ENCODE measurements at regions not wholly inside any gene's neighbourhood (a gene's known extent, or its start where the extent isn't known, plus 50 kb on each side); places are given as distances from the start of the nearest gene placed in this dataset.

- Histone ChIP-seq H3K9me3 (replicated peaks; ENCODE audit: insufficient read depth, low read length) (no peaks in the 10 kb centered on the region), H3K36me3 (replicated peaks; ENCODE audit: insufficient read depth, low read length) (no peaks in the 10 kb centered on the region), H3K4me3 (ENCODE audit: low read length) (no peak overlapping the region), H4K20me1 (ENCODE audit: insufficient read depth, low read length) (no peaks in the 10 kb centered on the region), H3K9me2 (replicated peaks; ENCODE audit: insufficient read depth, low read length) (no peaks in the 10 kb centered on the region), H3K27ac (ENCODE audit: low read length) (no peak overlapping the region), H3K4me2 (ENCODE audit: low read depth, low read length) (no peak overlapping the region), H2AFZ (ENCODE audit: low read length) (no peak overlapping the region), H3K9ac (ENCODE audit: low read length) (no peak overlapping the region), H3F3A (ENCODE audit: insufficient read depth, low read length) (no peaks in the 10 kb centered on the region), H3K4me1 (ENCODE audit: low read length) (no peaks in the 10 kb centered on the region), H3K79me2 (ENCODE audit: low read length) (no peaks in the 10 kb centered on the region), H3K27me3 (replicated peaks; ENCODE audit: insufficient read depth, low read length) (no peaks in the 10 kb centered on the region)
- TF ChIP-seq, protein P1, sequence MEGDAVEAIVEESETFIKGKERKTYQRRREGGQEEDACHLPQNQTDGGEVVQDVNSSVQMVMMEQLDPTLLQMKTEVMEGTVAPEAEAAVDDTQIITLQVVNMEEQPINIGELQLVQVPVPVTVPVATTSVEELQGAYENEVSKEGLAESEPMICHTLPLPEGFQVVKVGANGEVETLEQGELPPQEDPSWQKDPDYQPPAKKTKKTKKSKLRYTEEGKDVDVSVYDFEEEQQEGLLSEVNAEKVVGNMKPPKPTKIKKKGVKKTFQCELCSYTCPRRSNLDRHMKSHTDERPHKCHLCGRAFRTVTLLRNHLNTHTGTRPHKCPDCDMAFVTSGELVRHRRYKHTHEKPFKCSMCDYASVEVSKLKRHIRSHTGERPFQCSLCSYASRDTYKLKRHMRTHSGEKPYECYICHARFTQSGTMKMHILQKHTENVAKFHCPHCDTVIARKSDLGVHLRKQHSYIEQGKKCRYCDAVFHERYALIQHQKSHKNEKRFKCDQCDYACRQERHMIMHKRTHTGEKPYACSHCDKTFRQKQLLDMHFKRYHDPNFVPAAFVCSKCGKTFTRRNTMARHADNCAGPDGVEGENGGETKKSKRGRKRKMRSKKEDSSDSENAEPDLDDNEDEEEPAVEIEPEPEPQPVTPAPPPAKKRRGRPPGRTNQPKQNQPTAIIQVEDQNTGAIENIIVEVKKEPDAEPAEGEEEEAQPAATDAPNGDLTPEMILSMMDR (IDR thresholded peaks at IDR 0.05; ENCODE audit: low read length) = no peak
- no peak for TF ChIP-seq EZH2phosphoT487 (IDR thresholded peaks at IDR 0.05; ENCODE audit: low read length)
- no peak for TF ChIP-seq EZH2 (optimal IDR thresholded peaks at IDR 0.05; ENCODE audit: low read depth, low read length)
- DNase-seq = no peak
Measured at GRCh38 chr6:92779746-92780145, 639.6 kb downstream of the EPHA7 start.

- Histone ChIP-seq H3K9me3 (replicated peaks; ENCODE audit: insufficient read depth, low read length) (no peaks in the 10 kb centered on the region), H4K20me1 (ENCODE audit: insufficient read depth, low read length) (no peaks in the 10 kb centered on the region), H3K79me2 (ENCODE audit: low read length) (no peaks in the 10 kb centered on the region), H3K4me1 (ENCODE audit: low read length) (no peaks in the 10 kb centered on the region), H3K36me3 (replicated peaks; ENCODE audit: insufficient read depth, low read length) (no peaks in the 10 kb centered on the region), H3K9me2 (replicated peaks; ENCODE audit: insufficient read depth, low read length) (no peaks in the 10 kb centered on the region), H3K4me2 (ENCODE audit: low read depth, low read length) (no peak overlapping the region), H3F3A (ENCODE audit: insufficient read depth, low read length) (no peaks in the 10 kb centered on the region), H3K27me3 (replicated peaks; ENCODE audit: insufficient read depth, low read length) (no peaks in the 10 kb centered on the region), H3K4me3 (ENCODE audit: low read length) (no peak overlapping the region), H3K27ac (ENCODE audit: low read length) (no peak overlapping the region), H2AFZ (ENCODE audit: low read length) (no peak overlapping the region), H3K9ac (ENCODE audit: low read length) (no peak overlapping the region)
- no peak for TF ChIP-seq EZH2 (optimal IDR thresholded peaks at IDR 0.05; ENCODE audit: low read depth, low read length)
- TF ChIP-seq, protein P1 (IDR thresholded peaks at IDR 0.05; ENCODE audit: low read length) = peak; percentile 71
- TF ChIP-seq EZH2phosphoT487 (IDR thresholded peaks at IDR 0.05; ENCODE audit: low read length) = no peak
- peak; percentile 65 for DNase-seq
Measured at GRCh38 chr6:92777146-92777740, 642.1 kb downstream of the EPHA7 start.

- no peak overlapping the region for H3K9ac ChIP-seq (ENCODE audit: low read length)
- H3K27ac ChIP-seq (ENCODE audit: low read length) = no peak overlapping the region
- H3K27me3 ChIP-seq (replicated peaks; ENCODE audit: insufficient read depth, low read length) = no peaks in the 10 kb centered on the region
- DNase-seq = no peak
- no peaks in the 10 kb centered on the region for H3K79me2 ChIP-seq (ENCODE audit: low read length)
- no peaks in the 10 kb centered on the region for H3K4me1 ChIP-seq (ENCODE audit: low read length)
- TF ChIP-seq, protein P1 (IDR thresholded peaks at IDR 0.05; ENCODE audit: low read length) = no peak
- no peak for TF ChIP-seq EZH2phosphoT487 (IDR thresholded peaks at IDR 0.05; ENCODE audit: low read length)
- TF ChIP-seq EZH2 (optimal IDR thresholded peaks at IDR 0.05; ENCODE audit: low read depth, low read length) = no peak
- no peaks in the 10 kb centered on the region for H3F3A ChIP-seq (ENCODE audit: insufficient read depth, low read length)
- no peaks in the 10 kb centered on the region for H4K20me1 ChIP-seq (ENCODE audit: insufficient read depth, low read length)
- no peaks in the 10 kb centered on the region for H3K9me2 ChIP-seq (replicated peaks; ENCODE audit: insufficient read depth, low read length)
- no peak overlapping the region for H3K4me3 ChIP-seq (ENCODE audit: low read length)
- no peaks in the 10 kb centered on the region for H3K9me3 ChIP-seq (replicated peaks; ENCODE audit: insufficient read depth, low read length)
- no peaks in the 10 kb centered on the region for H3K36me3 ChIP-seq (replicated peaks; ENCODE audit: insufficient read depth, low read length)
- H2AFZ ChIP-seq (ENCODE audit: low read length) = no peak overlapping the region
- H3K4me2 ChIP-seq (ENCODE audit: low read depth, low read length) = no peak overlapping the region
Measured at GRCh38 chr6:92770540-92770939, 648.8 kb downstream of the EPHA7 start.

All from MM.1S (cell line).